ENCODE measurements at regions not wholly inside any gene's neighbourhood (a gene's known extent, or its start where the extent isn't known, plus 50 kb on each side); places are given as distances from the start of the nearest gene placed in this dataset.

- Histone ChIP-seq H3K27me3 (ENCODE audit: control insufficient read depth in 1 of 2, insufficient read depth in 1 of 2, low read length in 2 of 2) (no peaks in the 10 kb centered on the region), H3K23ac (ENCODE audit: low read length in 2 of 2) (no peak overlapping the region), H4K8ac (ENCODE audit: low read length) (no peak overlapping the region), H3K18ac (ENCODE audit: low read depth in 1 of 2, low read length in 2 of 2) (no peak overlapping the region), H2AFZ (ENCODE audit: low read depth, low read length) (peak overlapping the region; percentile 60), H2BK120ac (ENCODE audit: low read depth, low read length) (no peak overlapping the region), H2BK15ac (ENCODE audit: low read depth, poor library complexity, severe bottlenecking) (no peak overlapping the region), H3K14ac (ENCODE audit: low read length in 2 of 2) (no peak overlapping the region), H2BK5ac (ENCODE audit: low read depth, low read length, poor library complexity, severe bottlenecking) (no peak overlapping the region), H3K4me1 (ENCODE audit: control insufficient read depth, insufficient read depth, low read depth, low read length) (no peaks in the 10 kb centered on the region), H3K4me2 (ENCODE audit: low read length, poor library complexity, severe bottlenecking) (no peak overlapping the region), H4K91ac (ENCODE audit: low read length) (no peak overlapping the region), H3K79me1 (replicated peaks; ENCODE audit: low read length, poor library complexity, severe bottlenecking) (no peaks in the 10 kb centered on the region), H3K9me3 (ENCODE audit: control insufficient read depth, low read length) (no peaks in the 10 kb centered on the region), H3K4ac (ENCODE audit: low read depth in 1 of 2, low read length in 2 of 2) (no peak overlapping the region), H2AK5ac (ENCODE audit: low read length, severe bottlenecking) (no peak overlapping the region), H3K4me3 (ENCODE audit: insufficient read depth in 1 of 2, low read depth in 1 of 2, low read length in 2 of 2) (no peak overlapping the region), H3K27ac (ENCODE audit: low read length, poor library complexity, severe bottlenecking) (no peak overlapping the region), H3K36me3 (ENCODE audit: control insufficient read depth in 1 of 2, insufficient read depth in 2 of 2, low read depth in 1 of 2, low read length in 2 of 2) (no peaks in the 10 kb centered on the region), H3K9ac (ENCODE audit: low read length) (no peak overlapping the region), H2BK12ac (ENCODE audit: low read length in 2 of 2) (peak overlapping the region in 1 of 2 experiments; percentile 18)
- DNase-seq = peak; percentile 20
- 80% methylated on average over 1 of the region's 1 CpG for WGBS
These were observed 265.8 kb upstream of the TRPC7 start for GRCh38 chr5:136631186-136631585.

- Histone ChIP-seq H2BK15ac (ENCODE audit: low read depth, poor library complexity, severe bottlenecking) (no peak overlapping the region), H3K4me3 (ENCODE audit: insufficient read depth in 1 of 2, low read depth in 1 of 2, low read length in 2 of 2) (no peak overlapping the region), H3K4me2 (ENCODE audit: low read length, poor library complexity, severe bottlenecking) (no peak overlapping the region), H3K9ac (ENCODE audit: low read length) (no peak overlapping the region), H3K27ac (ENCODE audit: low read length, poor library complexity, severe bottlenecking) (no peak overlapping the region), H2BK120ac (ENCODE audit: low read depth, low read length) (no peak overlapping the region), H2AFZ (ENCODE audit: low read depth, low read length) (no peak overlapping the region), H4K91ac (ENCODE audit: low read length) (peak overlapping the region; percentile 72), H3K36me3 (ENCODE audit: control insufficient read depth in 1 of 2, insufficient read depth in 2 of 2, low read depth in 1 of 2, low read length in 2 of 2) (no peaks in the 10 kb centered on the region), H3K4ac (ENCODE audit: low read depth in 1 of 2, low read length in 2 of 2) (no peak overlapping the region), H3K18ac (ENCODE audit: low read depth in 1 of 2, low read length in 2 of 2) (no peak overlapping the region), H3K14ac (ENCODE audit: low read length in 2 of 2) (peak overlapping the region in 1 of 2 experiments; percentile 23), H2BK5ac (ENCODE audit: low read depth, low read length, poor library complexity, severe bottlenecking) (no peak overlapping the region), H4K8ac (ENCODE audit: low read length) (no peak overlapping the region), H3K9me3 (ENCODE audit: control insufficient read depth, low read length) (no peaks in the 10 kb centered on the region), H3K23ac (ENCODE audit: low read length in 2 of 2) (no peak overlapping the region), H3K79me1 (replicated peaks; ENCODE audit: low read length, poor library complexity, severe bottlenecking) (no peaks in the 10 kb centered on the region), H3K27me3 (ENCODE audit: control insufficient read depth in 1 of 2, insufficient read depth in 1 of 2, low read length in 2 of 2) (no peaks in the 10 kb centered on the region), H2BK12ac (ENCODE audit: low read length in 2 of 2) (peak overlapping the region in 1 of 2 experiments; percentile 47), H2AK5ac (ENCODE audit: low read length, severe bottlenecking) (no peak overlapping the region), H3K4me1 (ENCODE audit: control insufficient read depth, insufficient read depth, low read depth, low read length) (no peaks in the 10 kb centered on the region)
- 71% methylated on average over 10 of the region's 10 CpGs for WGBS
- DNase-seq = no peak
These were observed 263.9 kb upstream of the TRPC7 start for GRCh38 chr5:136629125-136629792.

DNA sequence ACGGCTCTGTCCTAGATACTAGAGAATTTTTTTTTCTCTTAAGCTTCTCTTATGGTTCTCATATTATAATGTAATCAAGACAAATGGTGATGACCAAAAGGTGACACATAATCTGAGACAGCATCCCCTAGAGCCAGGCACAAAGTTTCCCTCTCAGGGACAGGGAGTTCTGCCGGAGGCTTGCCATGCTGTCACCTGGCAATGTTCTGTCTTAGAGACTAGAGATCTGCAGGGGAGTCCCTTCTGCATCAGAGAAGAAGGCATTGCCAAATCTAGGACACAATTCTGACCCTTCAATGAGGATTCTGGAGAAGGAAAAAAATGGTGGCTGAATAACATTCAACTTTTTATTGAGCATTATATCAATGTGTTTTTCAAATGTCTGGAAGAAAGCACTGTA, 261.2 kb upstream of the TRPC7 start:
- H2BK15ac ChIP-seq (ENCODE audit: low read depth, poor library complexity, severe bottlenecking) = no peak overlapping the region
- no peak overlapping the region for H4K8ac ChIP-seq (ENCODE audit: low read length)
- no peaks in the 10 kb centered on the region for H3K9me3 ChIP-seq (ENCODE audit: control insufficient read depth, low read length)
- 88% methylated on average over 1 of the region's 2 CpGs for WGBS
- H3K9ac ChIP-seq (ENCODE audit: low read length) = no peak overlapping the region
- H2BK12ac ChIP-seq (ENCODE audit: low read length in 2 of 2) = no peak overlapping the region
- no peak overlapping the region for H3K4ac ChIP-seq (ENCODE audit: low read depth in 1 of 2, low read length in 2 of 2)
- no peaks in the 10 kb centered on the region for H3K79me1 ChIP-seq (replicated peaks; ENCODE audit: low read length, poor library complexity, severe bottlenecking)
- H3K4me1 ChIP-seq (ENCODE audit: control insufficient read depth, insufficient read depth, low read depth, low read length) = no peaks in the 10 kb centered on the region
- no peak overlapping the region for H3K18ac ChIP-seq (ENCODE audit: low read depth in 1 of 2, low read length in 2 of 2)
- H3K27me3 ChIP-seq (ENCODE audit: control insufficient read depth in 1 of 2, insufficient read depth in 1 of 2, low read length in 2 of 2) = no peaks in the 10 kb centered on the region
- no peak overlapping the region for H2AFZ ChIP-seq (ENCODE audit: low read depth, low read length)
- no peak overlapping the region for H4K91ac ChIP-seq (ENCODE audit: low read length)
- H2AK5ac ChIP-seq (ENCODE audit: low read length, severe bottlenecking) = no peak overlapping the region
- no peak overlapping the region for H3K27ac ChIP-seq (ENCODE audit: low read length, poor library complexity, severe bottlenecking)
- H3K14ac ChIP-seq (ENCODE audit: low read length in 2 of 2) = no peak overlapping the region
- H2BK5ac ChIP-seq (ENCODE audit: low read depth, low read length, poor library complexity, severe bottlenecking) = no peak overlapping the region
- H3K4me2 ChIP-seq (ENCODE audit: low read length, poor library complexity, severe bottlenecking) = no peak overlapping the region
- H3K36me3 ChIP-seq (ENCODE audit: control insufficient read depth in 1 of 2, insufficient read depth in 2 of 2, low read depth in 1 of 2, low read length in 2 of 2) = no peaks in the 10 kb centered on the region
- no peak overlapping the region for H2BK120ac ChIP-seq (ENCODE audit: low read depth, low read length)
- H3K4me3 ChIP-seq (ENCODE audit: insufficient read depth in 1 of 2, low read depth in 1 of 2, low read length in 2 of 2) = no peak overlapping the region
- DNase-seq = no peak
- no peak overlapping the region for H3K23ac ChIP-seq (ENCODE audit: low read length in 2 of 2)

DNA sequence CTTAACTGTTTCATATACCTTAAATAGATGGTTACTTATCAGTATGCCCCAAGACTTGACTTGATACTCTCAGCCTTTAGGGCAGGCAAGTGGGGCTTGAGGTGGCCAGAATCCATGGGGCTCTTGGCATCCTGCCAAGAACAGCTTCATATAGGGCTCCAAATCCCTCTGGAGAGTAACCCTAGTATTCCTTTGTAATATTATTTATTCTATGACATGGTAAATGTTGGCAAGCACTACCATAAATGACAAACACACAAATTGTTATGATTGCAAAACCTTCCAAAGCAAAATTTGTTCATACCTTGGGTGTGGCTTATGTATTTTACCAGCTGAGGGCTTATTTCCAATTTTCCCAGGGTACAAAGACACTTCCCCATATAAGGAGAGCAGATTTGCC, 257.4 kb upstream of the TRPC7 start:
- H3K36me3 ChIP-seq (ENCODE audit: control insufficient read depth in 1 of 2, insufficient read depth in 2 of 2, low read depth in 1 of 2, low read length in 2 of 2) = no peaks in the 10 kb centered on the region
- H3K4me1 ChIP-seq (ENCODE audit: control insufficient read depth, insufficient read depth, low read depth, low read length) = no peaks in the 10 kb centered on the region
- H3K23ac ChIP-seq (ENCODE audit: low read length in 2 of 2) = no peak overlapping the region
- no peak for DNase-seq
- peak overlapping the region; percentile 83 for H2BK120ac ChIP-seq (ENCODE audit: low read depth, low read length)
- H3K79me1 ChIP-seq (replicated peaks; ENCODE audit: low read length, poor library complexity, severe bottlenecking) = no peaks in the 10 kb centered on the region
- no peak overlapping the region for H3K14ac ChIP-seq (ENCODE audit: low read length in 2 of 2)
- H2BK12ac ChIP-seq (ENCODE audit: low read length in 2 of 2) = no peak overlapping the region
- H4K91ac ChIP-seq (ENCODE audit: low read length) = no peak overlapping the region
- H2BK5ac ChIP-seq (ENCODE audit: low read depth, low read length, poor library complexity, severe bottlenecking) = no peak overlapping the region
- no peak overlapping the region for H2BK15ac ChIP-seq (ENCODE audit: low read depth, poor library complexity, severe bottlenecking)
- no peak overlapping the region for H2AK5ac ChIP-seq (ENCODE audit: low read length, severe bottlenecking)
- no peaks in the 10 kb centered on the region for H3K9me3 ChIP-seq (ENCODE audit: control insufficient read depth, low read length)
- no peak overlapping the region for H3K18ac ChIP-seq (ENCODE audit: low read depth in 1 of 2, low read length in 2 of 2)
- H3K4me2 ChIP-seq (ENCODE audit: low read length, poor library complexity, severe bottlenecking) = no peak overlapping the region
- no peak overlapping the region for H3K4me3 ChIP-seq (ENCODE audit: insufficient read depth in 1 of 2, low read depth in 1 of 2, low read length in 2 of 2)
- no peak overlapping the region for H3K27ac ChIP-seq (ENCODE audit: low read length, poor library complexity, severe bottlenecking)
- H3K4ac ChIP-seq (ENCODE audit: low read depth in 1 of 2, low read length in 2 of 2) = no peak overlapping the region
- no peak overlapping the region for H3K9ac ChIP-seq (ENCODE audit: low read length)
- H3K27me3 ChIP-seq (ENCODE audit: control insufficient read depth in 1 of 2, insufficient read depth in 1 of 2, low read length in 2 of 2) = no peaks in the 10 kb centered on the region
- H4K8ac ChIP-seq (ENCODE audit: low read length) = no peak overlapping the region
- no peak overlapping the region for H2AFZ ChIP-seq (ENCODE audit: low read depth, low read length)
